GM18867 (cell line): ENCODE measurements at regions not wholly inside any gene's neighbourhood (a gene's known extent, or its start where the extent isn't known, plus 50 kb on each side); places are given as distances from the start of the nearest gene placed in this dataset.
"Not testable (repeated sequence)": the region's sequence is repeated elsewhere in the genome, so short reads cannot be mapped to it uniquely, and the experiment has no call there.

ENCODE experiments used
- ATAC-seq: cut with Tn5 transposase; IDR thresholded peaks from one replicate; pipeline ENCODE4 v1.9.1; 2021; ENCODE audit warnings: mild to moderate bottlenecking, moderate library complexity; ENCODE audit not compliant: unreplicated experiment

GRCh38 chr5:67989456-67989855, 226.1 kb upstream of the PIK3R1 start:
- no peak for ATAC-seq

GRCh38 chr5:67986761-67987160, 228.8 kb upstream of the PIK3R1 start:
- ATAC-seq = no peak

- ATAC-seq = no peak
Observed at GRCh38 chr5:67985686-67986387, 229.7 kb upstream of the PIK3R1 start.

- ATAC-seq = no peak
Observed at GRCh38 chr5:67984546-67984945, 231.0 kb upstream of the PIK3R1 start.

- no peak for ATAC-seq
Observed at GRCh38 chr5:67983251-67984110, 232.1 kb upstream of the PIK3R1 start.

- not testable (repeated sequence) for ATAC-seq
Observed at GRCh38 chr5:67982160-67982559, 233.4 kb upstream of the PIK3R1 start.

GRCh38 chr5:67978171-67978570, 237.4 kb upstream of the PIK3R1 start:
- ATAC-seq = no peak

- no peak for ATAC-seq
Observed at GRCh38 chr5:67976891-67977601, 238.5 kb upstream of the PIK3R1 start.

GRCh38 chr5:67976181-67976580, 239.4 kb upstream of the PIK3R1 start:
- no peak for ATAC-seq

- no peak for ATAC-seq
Observed at GRCh38 chr5:67974471-67974870, 241.1 kb upstream of the PIK3R1 start.

GRCh38 chr5:67974054-67974453, 241.5 kb upstream of the PIK3R1 start:
- no peak for ATAC-seq

GRCh38 chr5:67971971-67972821, 243.4 kb upstream of the PIK3R1 start:
- ATAC-seq = no peak

GRCh38 chr5:67971223-67971830, 244.2 kb upstream of the PIK3R1 start:
- ATAC-seq = no peak

GRCh38 chr5:67969631-67970030, 245.9 kb upstream of the PIK3R1 start:
- ATAC-seq = no peak

- ATAC-seq = no peak
Observed at GRCh38 chr5:67969176-67969575, 246.4 kb upstream of the PIK3R1 start.

- ATAC-seq = no peak
Observed at GRCh38 chr5:67966712-67967111, 248.8 kb upstream of the PIK3R1 start.

- no peak for ATAC-seq
Observed at GRCh38 chr5:67964619-67965018, 250.9 kb upstream of the PIK3R1 start.

- ATAC-seq = no peak
Observed at GRCh38 chr5:67963789-67964519, 251.6 kb upstream of the PIK3R1 start.

- no peak for ATAC-seq
Observed at GRCh38 chr5:67960939-67961338, 254.6 kb upstream of the PIK3R1 start.

- ATAC-seq = no peak
Observed at GRCh38 chr5:67957374-67957773, 258.2 kb upstream of the PIK3R1 start.
